DND-41 (cell line): ENCODE measurements at regions not wholly inside any gene's neighbourhood (a gene's known extent, or its start where the extent isn't known, plus 50 kb on each side); places are given as distances from the start of the nearest gene placed in this dataset.

Experiments used
- CTCF ChIP-seq: IDR thresholded peaks from 2 replicates; pipeline ENCODE4 v1.5.1; 2012; ENCODE audit warnings: borderline replicate concordance, low read length, moderate library complexity, mild to moderate bottlenecking; ENCODE audit not compliant: poor library complexity, severe bottlenecking; ENCODE audit errors: extremely low read depth
- EZH2 ChIP-seq: IDR thresholded peaks from 3 replicates; pipeline ENCODE4 v1.6.1; 2012; ENCODE audit warnings: borderline replicate concordance, low read depth, mild to moderate bottlenecking, moderate library complexity, low read length, inconsistent platforms; ENCODE audit not compliant: severe bottlenecking

DNA sequence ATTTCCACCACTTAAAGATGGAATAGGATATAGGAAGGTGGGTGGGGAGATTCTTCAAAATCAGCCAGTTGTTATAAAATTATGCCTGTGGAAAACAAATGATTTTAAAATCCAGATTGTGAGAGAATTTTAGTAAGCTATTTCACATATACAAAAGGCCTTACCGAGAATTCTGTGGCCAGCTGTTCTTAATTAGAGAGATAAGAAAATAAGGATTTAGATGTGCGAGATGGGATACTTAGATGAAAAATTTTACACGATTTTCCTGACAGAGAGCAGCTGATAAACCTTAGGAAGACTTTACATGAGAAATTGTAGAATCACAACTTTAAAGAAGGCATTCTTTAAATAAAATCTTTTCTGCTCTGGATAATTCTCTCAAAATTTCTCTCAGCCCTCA lies 94.5 kb upstream of the IQCM start:
- TF ChIP-seq CTCF (no peak), EZH2 (no peak)
